GM18873 (cell line): ENCODE measurements at regions not wholly inside any gene's neighbourhood (a gene's known extent, or its start where the extent isn't known, plus 50 kb on each side); places are given as distances from the start of the nearest gene placed in this dataset.
"Not testable (repeated sequence)": the region's sequence is repeated elsewhere in the genome, so short reads cannot be mapped to it uniquely, and the experiment has no call there.

ENCODE experiments used
- ATAC-seq: cut with Tn5 transposase; IDR thresholded peaks from one replicate; pipeline ENCODE4 v1.9.1; 2021; ENCODE audit warnings: mild to moderate bottlenecking, moderate library complexity, moderate number of reproducible peaks; ENCODE audit not compliant: unreplicated experiment, low FRiP score

- ATAC-seq, result no peak
These were observed 323.4 kb upstream of the PSMD7 start for GRCh38 chr16:73973174-73973573.

GRCh38 chr16:73966851-73967250 is 329.8 kb upstream of the PSMD7 start:
- ATAC-seq, result no peak

GRCh38 chr16:73965591-73965990 is 331.0 kb upstream of the PSMD7 start:
- ATAC-seq, result no peak

- no peak for ATAC-seq
These were observed 339.8 kb upstream of the PSMD7 start for GRCh38 chr16:73956587-73957494.

GRCh38 chr16:73955702-73956101 is 340.9 kb upstream of the PSMD7 start:
- ATAC-seq, result no peak

- ATAC-seq, result no peak
These were observed 341.4 kb upstream of the PSMD7 start for GRCh38 chr16:73955255-73955654.

- ATAC-seq, result no peak
These were observed 345.1 kb upstream of the PSMD7 start for GRCh38 chr16:73951481-73951880.

GRCh38 chr16:73949574-73950320 is 346.9 kb upstream of the PSMD7 start:
- no peak for ATAC-seq

GRCh38 chr16:73945631-73946030 is 351.0 kb upstream of the PSMD7 start:
- ATAC-seq, result no peak

- not testable (repeated sequence) for ATAC-seq
These were observed 353.4 kb upstream of the PSMD7 start for GRCh38 chr16:73943184-73943583.

- not testable (repeated sequence) for ATAC-seq
These were observed 355.8 kb upstream of the PSMD7 start for GRCh38 chr16:73940786-73941185.

- ATAC-seq, result no peak
These were observed 372.7 kb upstream of the PSMD7 start for GRCh38 chr16:73923951-73924350.

- ATAC-seq, result no peak
These were observed 375.3 kb upstream of the PSMD7 start for GRCh38 chr16:73921295-73921694.

- no peak for ATAC-seq
These were observed 379.6 kb upstream of the PSMD7 start for GRCh38 chr16:73916829-73917594.

- no peak for ATAC-seq
These were observed 380.7 kb upstream of the PSMD7 start for GRCh38 chr16:73915935-73916334.

GRCh38 chr16:73915140-73915539 is 381.5 kb upstream of the PSMD7 start:
- ATAC-seq, result no peak

GRCh38 chr16:73912850-73913249 is 383.8 kb upstream of the PSMD7 start:
- no peak for ATAC-seq

GRCh38 chr16:73912281-73912680 is 384.3 kb upstream of the PSMD7 start:
- ATAC-seq, result no peak

GRCh38 chr16:73909529-73910035 is 387.0 kb upstream of the PSMD7 start:
- no peak for ATAC-seq

- no peak for ATAC-seq
These were observed 405.5 kb upstream of the PSMD7 start for GRCh38 chr16:73891129-73891542.
